HK-2 (cell line): ENCODE measurements at regions not wholly inside any gene's neighbourhood (a gene's known extent, or its start where the extent isn't known, plus 50 kb on each side); places are given as distances from the start of the nearest gene placed in this dataset.

ENCODE experiments used
- DNase-seq: peaks from one replicate; pipeline ENCODE4 v3.0.0-alpha.2; 2018; ENCODE audit not compliant: unreplicated experiment

- no peak for DNase-seq
Measured at GRCh38 chr2:60321816-60322215, 231.6 kb downstream of the BCL11A start.

DNA sequence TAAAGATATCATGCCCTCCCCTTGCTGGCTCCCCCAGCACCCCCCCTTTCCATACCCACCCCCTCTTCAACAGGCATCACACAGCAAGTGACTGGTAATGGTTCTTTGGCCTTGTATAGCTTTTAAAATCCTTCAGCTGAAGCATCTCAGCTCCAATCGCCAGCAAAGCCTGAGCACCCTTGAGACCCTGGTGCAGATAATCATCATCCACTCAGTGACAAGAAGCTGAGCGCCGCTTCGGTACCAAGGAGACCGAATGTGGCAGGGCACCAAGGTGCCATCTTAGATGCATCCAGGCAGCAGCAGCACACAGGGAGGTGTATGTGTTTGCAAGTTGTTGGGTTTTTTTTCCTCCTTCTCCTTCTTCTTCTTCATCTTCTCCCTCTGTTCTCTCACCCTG, 232.7 kb downstream of the BCL11A start:
- DNase-seq = no peak

- DNase-seq = no peak
Measured at GRCh38 chr2:60319031-60319547, 234.4 kb downstream of the BCL11A start.

DNA sequence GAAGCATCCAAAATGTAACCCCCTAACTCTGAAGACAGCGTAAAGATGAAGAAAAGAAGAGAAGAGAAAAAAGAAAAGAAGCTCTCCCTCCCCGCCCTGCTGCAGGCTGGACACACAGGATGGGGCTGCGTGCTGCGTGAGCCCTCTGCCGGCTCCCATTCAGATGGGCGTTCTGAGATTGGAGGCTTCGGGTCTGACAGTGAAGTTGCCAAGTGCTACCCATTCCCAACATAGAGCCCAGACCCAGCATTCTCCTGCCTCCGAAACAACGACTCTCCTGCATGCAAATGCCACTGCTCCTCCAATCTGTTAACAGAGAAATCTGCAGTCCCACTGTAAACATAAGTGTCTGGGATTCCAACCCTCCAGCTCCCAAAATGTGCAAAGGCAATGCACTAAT, 234.9 kb downstream of the BCL11A start:
- DNase-seq = no peak

GRCh38 chr2:60317844-60318243, 235.6 kb downstream of the BCL11A start:
- no peak for DNase-seq

DNA sequence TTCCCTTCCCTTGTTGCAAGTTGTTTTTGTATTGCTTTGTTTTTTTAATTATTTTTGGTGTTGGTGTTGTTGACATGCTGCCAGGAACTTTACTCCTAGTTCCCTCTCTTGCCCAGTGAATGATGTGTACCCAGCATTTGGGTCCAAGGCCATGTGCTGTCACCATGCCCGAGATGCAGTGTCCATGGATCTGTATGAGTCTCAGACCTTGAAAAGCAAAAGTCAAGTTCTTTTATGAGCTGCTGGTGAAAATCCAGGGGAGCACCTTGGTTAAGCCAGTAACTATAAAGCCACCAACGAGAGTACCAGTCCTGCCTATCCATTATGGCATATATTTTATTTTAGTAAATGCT, 236.4 kb downstream of the BCL11A start:
- DNase-seq = no peak

DNA sequence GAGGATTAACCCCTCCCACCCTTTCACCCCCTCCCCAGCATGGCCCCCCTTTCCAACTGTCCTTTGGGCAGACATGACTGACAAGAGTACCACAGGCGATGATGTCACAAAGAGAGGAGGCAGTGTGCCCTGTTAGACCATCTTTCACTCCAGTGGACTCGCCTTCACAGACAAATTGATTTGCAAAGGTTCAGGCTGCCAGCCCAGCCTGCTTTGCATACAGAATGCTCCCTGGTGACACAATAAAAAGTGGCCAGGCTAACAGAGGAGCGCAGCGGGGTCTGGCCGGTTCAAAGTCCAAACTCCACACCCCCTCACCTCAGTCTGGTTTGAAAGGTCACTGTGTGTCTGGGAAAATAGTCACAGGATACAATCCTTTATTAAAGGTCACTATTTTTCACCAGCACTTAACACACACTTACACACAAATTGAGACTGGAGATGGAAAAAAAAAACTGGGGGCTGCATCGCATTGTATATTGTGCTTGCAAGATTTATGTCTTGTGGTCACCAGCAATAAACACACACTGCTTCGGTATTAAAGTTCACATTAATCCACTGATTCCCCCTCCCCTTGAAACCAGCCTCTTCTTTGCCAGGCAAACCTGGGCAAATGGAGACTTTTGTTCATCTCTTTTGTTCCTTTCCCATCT, 236.9 kb downstream of the BCL11A start:
- DNase-seq = no peak

DNA sequence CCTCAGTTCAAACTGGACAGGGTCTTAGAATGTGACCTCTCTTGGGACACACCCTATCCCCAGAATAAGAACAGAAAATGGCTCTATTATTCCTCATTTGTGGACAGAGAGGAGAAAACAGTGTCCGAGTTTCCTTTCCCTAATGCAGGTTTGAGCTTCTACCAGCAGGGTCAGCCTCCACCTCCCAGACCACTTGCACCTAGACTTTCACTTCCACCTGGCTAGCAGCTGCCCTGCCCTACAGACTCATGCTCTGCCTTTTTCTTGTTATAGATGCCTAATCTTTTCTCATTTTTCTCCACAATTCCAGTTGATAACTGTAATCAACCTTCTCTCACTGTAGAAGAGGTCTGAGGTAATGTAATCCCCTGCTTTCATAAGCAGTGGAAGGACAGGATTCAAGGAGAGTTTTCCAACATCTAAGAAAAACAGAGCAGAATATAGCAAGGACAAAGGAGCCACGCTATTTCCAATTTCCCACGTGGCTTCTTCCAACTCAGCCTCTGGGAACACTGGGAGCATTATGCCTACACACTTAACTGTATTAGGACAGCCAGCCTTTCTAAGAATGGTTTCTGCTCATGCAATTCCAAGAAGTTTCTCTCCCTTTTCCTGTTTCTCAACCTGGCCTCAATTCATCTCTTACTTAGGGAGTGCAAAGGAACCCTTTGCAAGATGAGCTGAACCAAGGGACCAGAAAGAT, 239.8 kb downstream of the BCL11A start:
- DNase-seq = no peak

DNA sequence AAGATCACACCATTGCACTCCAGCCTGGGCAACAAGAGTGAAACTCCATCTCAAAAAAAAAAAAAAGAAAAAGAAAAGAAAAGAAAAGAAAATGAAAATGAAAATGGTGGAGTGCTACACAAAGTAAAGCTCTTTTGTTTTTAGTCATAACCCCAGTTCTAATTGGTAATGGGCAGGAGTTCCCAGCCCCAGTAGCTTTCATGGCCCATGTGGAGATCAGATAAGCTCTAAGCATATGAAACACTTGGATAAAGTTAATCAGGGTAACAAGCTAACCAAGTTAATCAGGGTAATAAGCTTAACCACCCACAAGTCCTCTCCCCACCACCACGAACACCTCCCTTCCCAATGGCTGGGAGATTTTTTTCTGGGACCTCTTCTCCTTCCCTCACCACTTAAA, 240.8 kb downstream of the BCL11A start:
- no peak for DNase-seq

DNA sequence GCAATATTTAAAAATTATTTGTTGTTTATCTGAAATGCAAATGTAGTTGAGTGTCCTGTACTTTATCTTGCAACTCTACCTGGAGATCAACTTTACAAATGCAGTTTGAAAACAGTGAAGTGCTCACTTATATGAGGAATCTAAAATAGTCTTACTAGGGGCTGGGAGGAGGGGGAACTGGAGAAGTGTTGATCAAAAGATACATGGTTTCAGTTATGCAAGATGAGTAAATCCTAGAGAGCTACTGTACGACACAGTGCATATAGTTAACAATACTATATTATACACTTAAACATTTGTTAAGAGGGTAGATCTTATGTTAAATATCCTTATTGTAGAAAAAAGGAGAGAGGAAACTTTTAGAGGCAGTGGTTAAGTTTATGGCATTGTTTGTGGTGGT, 241.9 kb downstream of the BCL11A start:
- DNase-seq = no peak

DNA sequence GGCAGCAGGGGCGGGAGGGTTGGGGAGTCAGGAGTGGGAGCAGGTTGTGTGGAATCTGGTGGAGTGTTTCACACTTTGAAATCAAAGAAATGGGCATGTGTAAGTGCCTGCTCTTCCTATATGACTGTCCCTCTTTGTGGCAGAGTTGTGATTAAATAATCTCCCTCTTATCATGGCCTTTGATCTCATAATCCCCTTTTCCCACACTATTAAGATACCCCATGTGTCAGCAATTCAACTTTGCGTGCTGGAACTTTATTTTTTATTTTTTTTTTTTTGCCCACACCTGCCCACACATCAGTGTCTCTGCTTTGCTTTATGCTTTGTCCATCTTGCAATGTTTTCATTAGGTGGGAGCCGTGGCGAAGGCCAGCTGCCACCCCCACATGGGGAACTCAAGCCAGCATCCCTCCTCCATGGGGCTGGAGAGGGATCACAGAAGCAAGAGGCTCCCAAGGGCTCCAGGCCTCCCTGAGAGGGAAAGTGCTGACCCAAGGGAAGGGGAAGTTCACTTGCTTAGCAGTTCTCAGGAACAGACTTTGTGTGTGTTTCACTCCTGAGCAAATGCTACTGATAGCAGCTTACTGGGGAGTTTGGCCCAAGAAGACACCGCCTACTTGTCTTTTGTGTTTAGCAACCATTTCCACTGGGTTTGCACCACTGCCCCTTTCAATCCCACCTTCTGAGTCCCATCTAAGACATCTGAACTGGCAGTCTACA, 243.4 kb downstream of the BCL11A start:
- no peak for DNase-seq

- no peak for DNase-seq
Measured at GRCh38 chr2:60309336-60309735, 244.1 kb downstream of the BCL11A start.

DNA sequence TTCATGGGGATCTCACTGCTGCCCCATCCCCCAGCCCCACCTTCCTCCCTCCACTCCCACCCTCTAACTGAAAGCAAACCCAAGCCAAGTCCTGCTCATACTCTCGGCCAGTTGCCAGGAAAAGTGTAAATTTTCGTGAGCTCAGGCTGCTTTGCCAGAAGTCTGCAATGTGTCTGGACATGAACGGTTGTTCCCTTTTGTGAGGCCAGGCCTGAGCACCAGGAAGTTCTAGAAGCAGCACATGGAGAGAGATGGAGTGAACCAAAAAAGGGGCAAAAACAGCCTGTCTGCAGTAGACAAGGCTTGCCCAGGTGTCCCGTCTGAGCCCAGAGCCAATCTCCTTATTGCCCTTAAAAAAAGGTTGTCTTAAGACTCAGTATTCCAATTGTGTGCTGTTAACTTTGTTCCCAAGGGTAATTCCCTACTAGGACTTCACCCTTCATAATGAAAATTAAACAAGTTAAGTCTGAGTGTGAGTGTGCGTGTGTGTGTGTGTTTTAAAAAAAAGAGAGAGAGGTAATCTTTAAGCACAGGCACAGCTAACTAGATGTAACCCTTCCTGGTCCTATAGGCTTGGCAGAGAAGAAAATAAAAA, 247.1 kb downstream of the BCL11A start:
- no peak for DNase-seq

GRCh38 chr2:60303680-60304079, 249.8 kb downstream of the BCL11A start:
- no peak for DNase-seq

DNA sequence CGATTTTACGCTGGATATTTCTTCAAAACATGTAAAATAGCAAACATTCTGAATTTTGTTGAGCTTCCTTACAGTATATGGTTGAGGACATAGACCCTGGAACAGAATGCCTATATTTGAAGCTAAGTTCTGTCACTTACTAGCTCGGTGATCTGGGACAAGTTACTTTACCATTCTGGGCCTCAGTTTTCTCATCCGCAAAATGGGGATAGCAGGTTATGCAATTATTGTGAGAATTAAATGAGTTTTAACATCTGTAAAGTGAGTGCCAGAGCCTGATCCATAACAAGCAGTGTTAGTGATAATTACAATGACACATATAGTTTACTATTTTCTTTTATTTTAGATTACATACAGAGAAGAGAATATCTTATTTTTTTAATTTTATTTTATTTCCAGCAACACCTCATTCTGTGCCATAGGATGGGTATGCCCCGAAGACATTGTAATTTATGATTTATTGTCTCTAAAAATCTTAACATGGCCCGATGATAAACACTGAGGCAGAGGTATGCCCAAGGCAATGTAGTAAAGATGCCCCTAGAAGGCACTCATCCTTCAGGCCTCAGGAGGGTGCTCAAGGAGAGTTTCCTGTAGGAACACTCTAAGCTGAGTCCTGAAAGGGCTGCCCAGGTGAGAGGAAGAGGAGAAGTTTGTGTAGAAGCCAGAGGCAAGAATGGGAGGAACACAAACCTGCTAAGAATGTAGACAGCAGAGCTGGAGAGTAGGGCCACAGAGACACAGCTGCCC, 250.9 kb downstream of the BCL11A start:
- DNase-seq = no peak

DNA sequence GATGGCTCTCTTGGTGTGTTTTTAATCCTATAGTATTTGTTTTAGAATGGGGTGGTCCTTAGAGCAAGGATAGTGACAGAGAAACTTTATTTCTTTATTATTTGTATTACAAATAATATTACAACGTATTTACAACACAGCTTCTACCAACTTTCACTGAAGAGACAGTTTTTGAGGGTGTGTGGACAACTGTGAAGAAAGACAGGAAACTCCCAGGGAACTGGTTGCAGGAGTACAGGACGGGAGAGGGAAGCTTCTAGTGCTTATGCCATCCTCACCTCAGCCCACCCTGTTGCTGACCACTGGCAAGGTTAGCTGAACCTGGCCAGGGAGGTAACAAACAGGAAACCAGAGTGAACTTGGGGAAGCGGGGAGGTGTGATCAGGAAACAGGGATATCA, 251.7 kb downstream of the BCL11A start:
- no peak for DNase-seq

GRCh38 chr2:60299179-60299578, 254.3 kb downstream of the BCL11A start:
- no peak for DNase-seq

- no peak for DNase-seq
Measured at GRCh38 chr2:60298006-60298696, 255.3 kb downstream of the BCL11A start.

DNA sequence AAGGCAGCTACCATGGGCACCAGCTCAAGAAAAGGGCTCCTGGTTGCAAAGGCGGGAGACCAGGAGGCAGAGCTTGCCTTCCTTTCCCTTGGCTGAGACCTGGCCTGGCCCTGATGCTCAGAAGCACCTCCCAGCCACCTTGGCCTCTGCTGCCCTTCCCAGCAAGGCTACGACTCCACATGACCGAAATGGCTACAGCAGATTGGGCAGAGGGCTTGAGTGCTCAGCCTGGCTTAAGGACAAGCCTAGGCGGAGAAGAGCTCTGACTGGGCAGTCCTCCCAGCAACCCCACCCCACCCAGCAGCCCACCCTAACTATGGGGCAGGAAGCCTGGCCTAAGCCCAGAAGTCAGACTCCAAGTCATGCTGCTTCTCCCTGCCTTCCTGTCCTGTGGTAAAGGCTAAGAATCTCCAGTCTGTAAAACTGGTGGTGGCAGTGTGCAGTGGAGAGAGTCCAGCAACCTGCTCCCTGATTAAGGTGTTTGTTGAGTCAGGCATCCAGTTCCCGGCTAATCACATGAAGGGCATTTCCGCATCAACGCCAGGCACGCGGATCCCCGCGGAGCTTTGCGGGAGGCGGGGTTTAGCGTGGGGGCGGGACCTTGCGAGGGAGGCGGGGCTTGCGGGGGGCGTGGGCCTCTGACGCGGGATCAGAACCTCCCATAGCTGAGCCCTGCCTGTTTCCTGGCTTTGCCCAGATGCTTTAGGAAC, 256.0 kb downstream of the BCL11A start:
- DNase-seq = no peak

DNA sequence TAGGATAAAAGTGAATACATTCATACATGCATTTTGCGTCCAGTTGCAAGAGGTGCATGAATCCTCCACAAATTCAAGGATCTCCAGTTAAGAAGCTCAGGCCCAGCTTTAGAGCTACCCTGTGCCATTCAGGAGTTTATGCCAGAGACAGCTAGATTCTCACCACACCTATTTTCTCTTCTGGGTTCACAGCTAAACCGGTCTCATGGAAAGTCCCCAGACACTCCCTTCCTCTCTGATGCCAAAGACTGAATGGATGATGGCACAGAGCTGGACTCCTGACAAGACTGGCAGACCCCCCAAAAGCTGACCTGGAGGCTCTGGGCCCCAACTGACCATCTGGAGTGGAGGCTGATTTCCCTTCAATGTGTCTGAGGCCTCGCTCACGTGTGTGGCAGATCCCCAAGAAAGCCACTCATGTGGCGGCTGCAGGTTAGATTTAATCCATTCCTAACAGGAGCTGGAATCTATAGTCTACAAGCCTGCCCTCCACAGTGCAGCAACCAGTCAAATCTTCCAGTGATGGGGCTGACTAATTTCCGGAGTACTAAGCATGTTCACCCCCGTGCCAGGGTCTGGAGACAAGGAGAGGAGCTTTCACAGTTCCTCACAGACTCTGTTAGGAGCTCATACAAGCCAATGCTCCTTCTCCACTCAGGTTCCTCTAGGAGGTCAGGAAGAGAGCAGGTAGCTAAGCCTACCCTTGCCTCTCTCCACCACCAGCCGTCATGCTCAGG, 257.1 kb downstream of the BCL11A start:
- DNase-seq = no peak
